A549 (cell line): ENCODE measurements at regions not wholly inside any gene's neighbourhood (a gene's known extent, or its start where the extent isn't known, plus 50 kb on each side); places are given as distances from the start of the nearest gene placed in this dataset.

Source experiments
- ATAC-seq, 2 experiments: fragments of 200-7000 bp in 1 of 2; fragments of >200 bp in 1 of 2; cut with Nextera tagmentation in 1 of 2; cut with Tn5 transposase in 1 of 2; 3 replicates each; pipeline versions ENCODE4 v1.8.0 to v1.9.1; 2018 to 2020; ENCODE audit warnings: mild to moderate bottlenecking in 1 of 2, moderate library complexity in 1 of 2
- CTCF ChIA-PET: fragments of 300-600 bp; sonication (Branson Sonifier 250); formaldehyde crosslinking; extraction: SDS; loops from one replicate; lab custom pipeline; 2021; ENCODE audit warnings: antibody characterized with exemption, inconsistent platforms; lab: Yijun Ruan, JAX
- POLR2A ChIA-PET: fragments of 350-600 bp; formaldehyde crosslinking; extraction: SDS; loops from one replicate; lab custom pipeline; 2021; ENCODE audit warnings: antibody characterized with exemption, inconsistent platforms; lab: Yijun Ruan, JAX
- DNase-seq, 2 experiments: peaks; one replicate each; pipeline versions ENCODE4 v3.0.0 to v3.0.0-alpha.2; 2011 to 2016; ENCODE audit warnings: low read depth in 1 of 2, low spot score in 1 of 2
- FAIRE-seq: peaks from 2 replicates; lab custom pipeline; 2011; peaks lifted over from hg19 to GRCh38; lab: Jason Lieb, UNC
- H3K27ac ChIP-seq, 2 experiments: fragments of >200 bp; sonication (Bioruptor Twin); formaldehyde crosslinking; 3 replicates each; pipeline ENCODE4 v1.5.1; 2016 to 2017
- H3K4me1 ChIP-seq: fragments of >200 bp; sonication (Bioruptor Twin); formaldehyde crosslinking; 3 replicates; pipeline ENCODE4 v1.6.1; 2016
- H3K4me2 ChIP-seq: fragments of >200 bp; sonication (Bioruptor Twin); formaldehyde crosslinking; 3 replicates; pipeline ENCODE4 v1.6.1; 2016
- H3K4me3 ChIP-seq: fragments of >200 bp; sonication (Bioruptor Twin); formaldehyde crosslinking; 3 replicates; pipeline ENCODE4 v1.5.1; 2016
- H3K9me3 ChIP-seq: fragments of >200 bp; sonication (Bioruptor Twin); formaldehyde crosslinking; 3 replicates; pipeline ENCODE4 v1.6.1; 2016
- CBX2 ChIP-seq: fragments of 200-600 bp; sonication (generic); IDR thresholded peaks from 2 replicates; pipeline ENCODE4 v1.6.1; 2016; ENCODE audit warnings: low read depth, mild to moderate bottlenecking, borderline replicate concordance
- CHD2 ChIP-seq: fragments of 150-350 bp; IDR thresholded peaks from 2 replicates; pipeline ENCODE4 v1.6.1; 2014; ENCODE audit warnings: low read length; ENCODE audit not compliant: partially characterized antibody
- EP300 ChIP-seq, 2 experiments: fragments of >200 bp; sonication (Bioruptor Twin); formaldehyde crosslinking; IDR thresholded peaks; 2 replicates in 1 of 2; 3 replicates in 1 of 2; pipeline ENCODE4 v1.6.1; 2016 to 2017
- ESRRA ChIP-seq: fragments of 150-350 bp; IDR thresholded peaks from 2 replicates; pipeline ENCODE4 v1.6.1; 2014; ENCODE audit warnings: mild to moderate bottlenecking, low read length, borderline replicate concordance
- FOSL2 ChIP-seq, 2 experiments: fragments of 450-650 bp in 1 of 2; fragments of >200 bp in 1 of 2; sonication (Bioruptor Twin) in 1 of 2; formaldehyde crosslinking; IDR thresholded peaks; 2 replicates each; pipeline versions ENCODE4 v1.5.0 to v1.6.1; 2016 to 2020; ENCODE audit warnings: mild to moderate bottlenecking in 1 of 2, moderate library complexity in 1 of 2
- HDAC2 ChIP-seq: fragments of 200-600 bp; sonication (generic); IDR thresholded peaks from 2 replicates; pipeline ENCODE4 v1.6.1; 2016
- HEYL ChIP-seq: fragments of 250-450 bp; sonication (Bioruptor Pico); IDR thresholded peaks from 2 replicates; pipeline ENCODE4 v1.8.0; 2021; ENCODE audit warnings: mild to moderate bottlenecking, moderate library complexity
- HOXB13 ChIP-seq: fragments of 250-450 bp; sonication (Bioruptor Pico); IDR thresholded peaks from 2 replicates; pipeline ENCODE4 v1.5.0; 2020; ENCODE audit warnings: low read depth, mild to moderate bottlenecking, moderate library complexity
- JUN ChIP-seq, 2 experiments: fragments of >200 bp; sonication (Bioruptor Twin); formaldehyde crosslinking; IDR thresholded peaks; 2 replicates in 1 of 2; 3 replicates in 1 of 2; pipeline ENCODE4 v1.6.1; 2016 to 2017
- KDM1A ChIP-seq: fragments of 200-600 bp; sonication (generic); IDR thresholded peaks from 2 replicates; pipeline ENCODE4 v1.6.1; 2016; ENCODE audit warnings: low read depth, mild to moderate bottlenecking
- MAFK ChIP-seq: fragments of 450-650 bp; IDR thresholded peaks from 2 replicates; pipeline ENCODE4 v1.6.1; 2014; ENCODE audit not compliant: partially characterized antibody
- MAZ ChIP-seq: fragments of 150-350 bp; IDR thresholded peaks from 2 replicates; pipeline ENCODE4 v1.6.1; 2014; ENCODE audit warnings: antibody characterized with exemption, low read depth, low read length, borderline replicate concordance
- MYC ChIP-seq: IDR thresholded peaks from 2 replicates; pipeline ENCODE4 v1.6.1; 2012; ENCODE audit warnings: mild to moderate bottlenecking, inconsistent platforms, low read length, improper control_type of control experiment, borderline replicate concordance
- NFE2L2 ChIP-seq: fragments of 150-350 bp; conservative IDR thresholded peaks from 2 replicates; pipeline ENCODE4 v1.6.1; 2014; ENCODE audit warnings: low read length
- NR3C1 ChIP-seq: fragments of >200 bp; sonication (Bioruptor Twin); formaldehyde crosslinking; IDR thresholded peaks from 3 replicates; pipeline ENCODE4 v1.6.1; 2017
- POLR2A ChIP-seq: IDR thresholded peaks from 2 replicates; pipeline ENCODE4 v1.6.1; 2012; ENCODE audit warnings: mild to moderate bottlenecking, low read length
- POLR2AphosphoS2 ChIP-seq: conservative IDR thresholded peaks from 2 replicates; pipeline ENCODE4 v1.6.1; 2012; ENCODE audit warnings: low read length, improper control_type of control experiment, inconsistent platforms
- RFX5 ChIP-seq: fragments of 450-650 bp; IDR thresholded peaks from 2 replicates; pipeline ENCODE4 v1.7.1; 2014; ENCODE audit warnings: antibody characterized with exemption, mild to moderate bottlenecking, moderate library complexity
- SMC3 ChIP-seq: fragments of >200 bp; sonication (Bioruptor Twin); formaldehyde crosslinking; IDR thresholded peaks from 3 replicates; pipeline ENCODE4 v1.6.1; 2018; ENCODE audit warnings: inconsistent platforms
- SREBF2 ChIP-seq: fragments of 450-650 bp; IDR thresholded peaks from 2 replicates; pipeline ENCODE4 v1.6.1; 2014; ENCODE audit warnings: mild to moderate bottlenecking, moderate library complexity
- TP53 ChIP-seq: fragments of 250-450 bp; sonication (Bioruptor Pico); IDR thresholded peaks from 2 replicates; pipeline ENCODE4 v1.5.0; 2021; ENCODE audit warnings: mild to moderate bottlenecking, moderate library complexity
- ZC3H11A ChIP-seq: fragments of 450-650 bp; IDR thresholded peaks from 2 replicates; pipeline ENCODE4 v1.6.1; 2014; ENCODE audit warnings: antibody characterized with exemption, mild to moderate bottlenecking
- ZFP36 ChIP-seq: fragments of 450-650 bp; IDR thresholded peaks from 2 replicates; pipeline ENCODE4 v1.6.1; 2014; ENCODE audit warnings: borderline replicate concordance; ENCODE audit not compliant: partially characterized antibody
- ZSCAN20 ChIP-seq: fragments of 250-450 bp; sonication (Bioruptor Pico); IDR thresholded peaks from 2 replicates; pipeline ENCODE4 v1.8.0; 2022; ENCODE audit warnings: mild to moderate bottlenecking, moderate library complexity
- WGBS: methylation state at CpG from one replicate; pipeline ENCODE4 v1.1.6; 2017; ENCODE audit errors: missing lambda C conversion rate; 5-methylcytosine and 5-hydroxymethylcytosine counted together
- TF ChIP-seq, protein P1 (sequence below): fragments of >200 bp; sonication (Bioruptor Twin); formaldehyde crosslinking; IDR thresholded peaks from 3 replicates; pipeline ENCODE4 v1.5.1; 2016
- TF ChIP-seq, protein P2 (sequence below): IDR thresholded peaks from 2 replicates; pipeline ENCODE4 v1.6.1; 2012
- TF ChIP-seq, protein P3 (sequence below): fragments of 200-600 bp; sonication (generic); IDR thresholded peaks from 2 replicates; pipeline ENCODE4 v1.6.1; 2016; ENCODE audit warnings: antibody characterized with exemption, mild to moderate bottlenecking, moderate library complexity
- TF ChIP-seq, protein P4 (sequence below): fragments of 250-450 bp; sonication (Bioruptor Pico); IDR thresholded peaks from 2 replicates; pipeline ENCODE4 v1.5.0; 2020; ENCODE audit warnings: low read depth, mild to moderate bottlenecking, moderate library complexity

DNA sequence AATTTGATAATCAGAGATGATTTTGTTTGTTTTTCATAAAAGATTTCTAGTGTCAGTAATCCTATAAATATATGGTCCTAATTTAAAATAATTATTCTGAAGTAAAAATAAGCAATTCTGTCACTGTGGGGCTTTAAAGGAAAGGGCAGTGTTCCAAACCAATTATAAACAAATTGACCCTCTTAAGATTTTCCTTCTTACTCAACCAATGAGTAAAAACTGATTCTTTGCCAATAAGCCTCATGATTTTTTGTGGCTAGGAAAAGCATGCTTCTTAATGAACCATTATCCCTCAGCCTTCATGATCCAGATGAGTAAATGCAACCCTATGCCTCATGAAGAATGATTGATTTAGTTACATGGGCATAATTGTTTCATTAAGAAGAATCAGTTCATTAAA lies 1010.4 kb downstream of the ADGRL3 start:
- no peak for DNase-seq
- no peak for ATAC-seq
- FAIRE-seq: no peak
- POLR2A ChIA-PET: no interaction called here
- Histone ChIP-seq H3K4me3 (no peak overlapping the region), H3K4me1 (no peaks in the 10 kb centered on the region), H3K9me3 (no peaks in the 10 kb centered on the region)
- CTCF ChIA-PET: no interaction called here
- TF ChIP-seq NR3C1: no peak
- no peak for TF ChIP-seq HOXB13 (CRISPR knock-in tag)
- TF ChIP-seq ZSCAN20: no peak
- TF ChIP-seq HDAC2: no peak
- TF ChIP-seq POLR2AphosphoS2: no peak
- no peak for TF ChIP-seq TP53 (CRISPR knock-in tag)
- TF ChIP-seq MYC: no peak
- no peak for TF ChIP-seq CHD2
- no peak for TF ChIP-seq ZFP36
- TF ChIP-seq POLR2A: no peak
- TF ChIP-seq NFE2L2: no peak
- TF ChIP-seq, protein P1, sequence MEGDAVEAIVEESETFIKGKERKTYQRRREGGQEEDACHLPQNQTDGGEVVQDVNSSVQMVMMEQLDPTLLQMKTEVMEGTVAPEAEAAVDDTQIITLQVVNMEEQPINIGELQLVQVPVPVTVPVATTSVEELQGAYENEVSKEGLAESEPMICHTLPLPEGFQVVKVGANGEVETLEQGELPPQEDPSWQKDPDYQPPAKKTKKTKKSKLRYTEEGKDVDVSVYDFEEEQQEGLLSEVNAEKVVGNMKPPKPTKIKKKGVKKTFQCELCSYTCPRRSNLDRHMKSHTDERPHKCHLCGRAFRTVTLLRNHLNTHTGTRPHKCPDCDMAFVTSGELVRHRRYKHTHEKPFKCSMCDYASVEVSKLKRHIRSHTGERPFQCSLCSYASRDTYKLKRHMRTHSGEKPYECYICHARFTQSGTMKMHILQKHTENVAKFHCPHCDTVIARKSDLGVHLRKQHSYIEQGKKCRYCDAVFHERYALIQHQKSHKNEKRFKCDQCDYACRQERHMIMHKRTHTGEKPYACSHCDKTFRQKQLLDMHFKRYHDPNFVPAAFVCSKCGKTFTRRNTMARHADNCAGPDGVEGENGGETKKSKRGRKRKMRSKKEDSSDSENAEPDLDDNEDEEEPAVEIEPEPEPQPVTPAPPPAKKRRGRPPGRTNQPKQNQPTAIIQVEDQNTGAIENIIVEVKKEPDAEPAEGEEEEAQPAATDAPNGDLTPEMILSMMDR: no peak
- TF ChIP-seq ESRRA: no peak
- no peak for TF ChIP-seq KDM1A
- TF ChIP-seq MAZ: no peak
- TF ChIP-seq JUN (IDR thresholded peaks at IDR 0.05): no peak
- no peak for TF ChIP-seq RFX5
- TF ChIP-seq, protein P2, sequence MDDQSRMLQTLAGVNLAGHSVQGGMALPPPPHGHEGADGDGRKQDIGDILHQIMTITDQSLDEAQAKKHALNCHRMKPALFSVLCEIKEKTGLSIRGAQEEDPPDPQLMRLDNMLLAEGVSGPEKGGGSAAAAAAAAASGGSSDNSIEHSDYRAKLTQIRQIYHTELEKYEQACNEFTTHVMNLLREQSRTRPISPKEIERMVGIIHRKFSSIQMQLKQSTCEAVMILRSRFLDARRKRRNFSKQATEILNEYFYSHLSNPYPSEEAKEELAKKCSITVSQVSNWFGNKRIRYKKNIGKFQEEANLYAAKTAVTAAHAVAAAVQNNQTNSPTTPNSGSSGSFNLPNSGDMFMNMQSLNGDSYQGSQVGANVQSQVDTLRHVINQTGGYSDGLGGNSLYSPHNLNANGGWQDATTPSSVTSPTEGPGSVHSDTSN: no peak
- no peak for TF ChIP-seq HEYL (CRISPR knock-in tag)
- TF ChIP-seq, all 56 proteins: peak for 0
- Histone ChIP-seq H3K27ac (no peak overlapping the region), H3K4me2 (no peak overlapping the region)

DNA sequence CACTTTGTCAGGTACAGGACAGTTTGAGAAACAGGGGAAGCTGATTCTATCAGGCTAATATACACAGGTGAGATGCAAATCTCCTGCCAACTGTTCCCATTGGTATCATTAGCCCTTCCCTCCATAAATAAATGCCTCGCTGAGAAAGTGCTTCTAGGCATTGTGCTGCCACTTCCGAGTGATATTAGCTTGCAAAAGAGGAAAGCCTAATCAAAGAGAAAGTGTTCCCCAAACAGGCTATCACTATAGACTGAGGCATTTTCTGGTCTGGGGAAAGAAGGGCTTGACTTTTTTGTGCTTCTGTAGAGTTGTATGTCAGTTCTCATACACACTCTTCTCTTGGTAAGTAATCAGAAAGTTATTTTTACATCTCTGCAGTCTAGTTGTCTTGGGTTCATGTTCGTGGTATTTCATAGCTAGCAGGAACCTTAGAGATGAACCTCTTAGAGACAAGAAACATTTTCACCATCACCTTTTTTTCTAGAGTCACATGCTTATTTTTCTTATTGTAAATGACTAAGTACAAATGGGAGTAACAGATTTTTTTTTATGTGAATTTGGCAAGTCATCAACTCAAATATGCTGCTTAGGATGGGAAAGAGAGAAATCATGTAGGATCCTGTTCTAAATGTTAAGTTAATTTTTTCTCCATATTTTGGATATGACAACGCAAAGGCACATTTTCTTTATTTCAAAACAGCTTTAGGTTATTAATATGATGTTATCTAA lies 1009.8 kb downstream of the ADGRL3 start:
- H3K4me1 ChIP-seq: no peaks in the 10 kb centered on the region
- no peak for ATAC-seq
- H3K4me3 ChIP-seq: no peak overlapping the region
- no peak overlapping the region for H3K27ac ChIP-seq
- CTCF ChIA-PET: no interaction called here
- POLR2A ChIA-PET: no interaction called here
- H3K4me2 ChIP-seq: no peak overlapping the region
- WGBS: 5% methylated on average over 4 of the region's 4 CpGs
- no peak for DNase-seq
- no peaks in the 10 kb centered on the region for H3K9me3 ChIP-seq
- FAIRE-seq: no peak
- TF ChIP-seq FOSL2 (IDR thresholded peaks at IDR 0.05) (no peak), FOSL2 (CRISPR knock-in tag; IDR thresholded peaks at IDR 0.05) (no peak), MAFK (no peak), CBX2 (no peak), ZC3H11A (no peak), SREBF2 (no peak), SMC3 (no peak), EP300 (IDR thresholded peaks at IDR 0.05) (no peak)
- TF ChIP-seq, protein P3, sequence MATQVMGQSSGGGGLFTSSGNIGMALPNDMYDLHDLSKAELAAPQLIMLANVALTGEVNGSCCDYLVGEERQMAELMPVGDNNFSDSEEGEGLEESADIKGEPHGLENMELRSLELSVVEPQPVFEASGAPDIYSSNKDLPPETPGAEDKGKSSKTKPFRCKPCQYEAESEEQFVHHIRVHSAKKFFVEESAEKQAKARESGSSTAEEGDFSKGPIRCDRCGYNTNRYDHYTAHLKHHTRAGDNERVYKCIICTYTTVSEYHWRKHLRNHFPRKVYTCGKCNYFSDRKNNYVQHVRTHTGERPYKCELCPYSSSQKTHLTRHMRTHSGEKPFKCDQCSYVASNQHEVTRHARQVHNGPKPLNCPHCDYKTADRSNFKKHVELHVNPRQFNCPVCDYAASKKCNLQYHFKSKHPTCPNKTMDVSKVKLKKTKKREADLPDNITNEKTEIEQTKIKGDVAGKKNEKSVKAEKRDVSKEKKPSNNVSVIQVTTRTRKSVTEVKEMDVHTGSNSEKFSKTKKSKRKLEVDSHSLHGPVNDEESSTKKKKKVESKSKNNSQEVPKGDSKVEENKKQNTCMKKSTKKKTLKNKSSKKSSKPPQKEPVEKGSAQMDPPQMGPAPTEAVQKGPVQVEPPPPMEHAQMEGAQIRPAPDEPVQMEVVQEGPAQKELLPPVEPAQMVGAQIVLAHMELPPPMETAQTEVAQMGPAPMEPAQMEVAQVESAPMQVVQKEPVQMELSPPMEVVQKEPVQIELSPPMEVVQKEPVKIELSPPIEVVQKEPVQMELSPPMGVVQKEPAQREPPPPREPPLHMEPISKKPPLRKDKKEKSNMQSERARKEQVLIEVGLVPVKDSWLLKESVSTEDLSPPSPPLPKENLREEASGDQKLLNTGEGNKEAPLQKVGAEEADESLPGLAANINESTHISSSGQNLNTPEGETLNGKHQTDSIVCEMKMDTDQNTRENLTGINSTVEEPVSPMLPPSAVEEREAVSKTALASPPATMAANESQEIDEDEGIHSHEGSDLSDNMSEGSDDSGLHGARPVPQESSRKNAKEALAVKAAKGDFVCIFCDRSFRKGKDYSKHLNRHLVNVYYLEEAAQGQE: no peak
- TF ChIP-seq, protein P4, sequence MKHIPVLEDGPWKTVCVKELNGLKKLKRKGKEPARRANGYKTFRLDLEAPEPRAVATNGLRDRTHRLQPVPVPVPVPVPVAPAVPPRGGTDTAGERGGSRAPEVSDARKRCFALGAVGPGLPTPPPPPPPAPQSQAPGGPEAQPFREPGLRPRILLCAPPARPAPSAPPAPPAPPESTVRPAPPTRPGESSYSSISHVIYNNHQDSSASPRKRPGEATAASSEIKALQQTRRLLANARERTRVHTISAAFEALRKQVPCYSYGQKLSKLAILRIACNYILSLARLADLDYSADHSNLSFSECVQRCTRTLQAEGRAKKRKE (CRISPR knock-in tag): no peak
- TF ChIP-seq, protein P1: no peak
